CD4-positive, alpha-beta T cell treated with Interleukin-6 for 4 hours (primary cell): ENCODE measurements at regions not wholly inside any gene's neighbourhood (a gene's known extent, or its start where the extent isn't known, plus 50 kb on each side); places are given as distances from the start of the nearest gene placed in this dataset.

ENCODE experiments used
- DNase-seq: peaks from one replicate; pipeline ENCODE4 v3.0.0-alpha.2; 2020; ENCODE audit warnings: mixed read lengths

DNA sequence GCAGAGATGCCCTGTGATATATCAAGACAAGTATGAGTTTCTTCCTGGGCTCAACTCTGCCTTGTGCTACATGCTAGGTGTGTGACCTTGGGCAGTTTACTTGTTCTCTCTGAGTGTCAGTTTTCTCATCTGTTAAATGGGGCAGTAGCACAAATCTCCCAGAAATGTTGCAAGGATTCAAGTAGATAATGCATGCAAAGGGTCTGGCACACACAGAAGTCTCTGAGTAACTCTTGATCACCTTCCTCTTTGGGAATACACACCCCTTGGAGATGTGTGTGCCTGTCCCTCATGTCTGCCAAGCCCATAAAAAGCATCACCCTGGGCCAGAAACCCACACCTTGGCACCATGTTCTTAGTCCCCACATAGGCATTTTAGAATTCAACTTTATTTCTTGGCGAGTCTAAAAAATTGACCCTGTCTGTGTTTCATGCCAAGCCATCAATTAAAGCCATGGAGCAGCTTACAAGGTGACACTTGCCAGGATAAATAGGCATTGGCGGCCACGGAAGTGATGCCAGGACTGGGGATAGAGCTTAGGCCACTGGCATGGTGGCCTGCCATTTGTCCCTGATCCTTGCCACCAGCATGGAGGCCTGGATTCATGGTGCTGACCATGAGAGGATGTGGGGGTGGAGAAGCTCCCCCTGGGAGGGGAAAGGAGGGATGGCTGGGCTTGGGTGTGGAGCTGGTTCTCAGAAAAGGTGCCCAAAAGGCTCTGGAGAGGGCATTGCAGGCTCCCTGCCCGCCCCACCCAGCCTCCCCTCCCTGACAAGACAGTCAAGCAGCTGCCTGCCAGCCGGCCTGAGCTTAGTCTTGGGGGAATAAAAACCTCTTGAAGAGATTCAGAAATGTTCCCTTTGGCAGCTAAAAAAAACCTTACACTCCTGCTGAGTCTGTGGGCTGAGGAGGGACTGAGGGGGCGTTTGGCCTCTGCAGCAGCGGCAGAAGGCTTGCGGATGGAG lies 118.0 kb upstream of the IPO9 start:
- no peak for DNase-seq

- no peak for DNase-seq
These were observed 117.1 kb upstream of the IPO9 start for GRCh38 chr1:201711811-201712210.

- no peak for DNase-seq
These were observed 116.4 kb upstream of the IPO9 start for GRCh38 chr1:201712387-201713085.

DNA sequence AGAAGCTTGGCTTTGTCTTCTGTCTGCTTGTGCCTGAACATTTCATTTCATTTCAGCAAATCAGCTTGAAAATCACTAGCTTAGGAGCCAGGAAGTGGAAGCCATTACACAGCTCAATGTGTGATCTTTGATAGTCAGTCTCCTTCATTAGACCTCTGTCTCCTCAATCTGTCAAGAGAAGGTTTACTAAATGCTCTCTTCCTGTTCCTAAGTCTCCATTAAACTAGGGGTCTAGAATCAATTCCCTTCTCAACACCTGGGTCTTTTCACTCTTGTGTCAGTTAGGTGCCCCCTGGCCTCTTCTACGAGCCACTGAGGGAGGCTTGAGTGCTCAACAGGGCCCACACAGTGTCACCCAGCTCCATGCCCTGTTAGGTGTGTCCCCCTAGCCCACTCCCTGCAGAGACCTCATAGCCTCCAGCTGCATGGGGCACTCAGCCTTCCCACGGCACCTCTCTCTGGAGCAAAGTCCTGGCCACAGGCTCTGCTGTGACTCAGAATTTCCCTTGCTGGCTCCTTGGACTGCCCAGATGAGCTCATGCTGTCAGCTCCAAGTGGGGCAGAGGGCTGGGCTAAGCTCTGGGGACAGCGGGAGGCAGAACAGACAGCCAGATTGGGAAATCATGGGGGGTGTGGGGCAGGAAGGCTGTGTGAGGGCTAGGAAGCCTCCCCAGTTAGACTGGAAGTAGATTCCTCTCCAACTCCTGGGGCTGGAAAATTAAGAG lies 115.7 kb upstream of the IPO9 start:
- DNase-seq: no peak

- no peak for DNase-seq
These were observed 114.2 kb upstream of the IPO9 start for GRCh38 chr1:201714542-201715329.

DNA sequence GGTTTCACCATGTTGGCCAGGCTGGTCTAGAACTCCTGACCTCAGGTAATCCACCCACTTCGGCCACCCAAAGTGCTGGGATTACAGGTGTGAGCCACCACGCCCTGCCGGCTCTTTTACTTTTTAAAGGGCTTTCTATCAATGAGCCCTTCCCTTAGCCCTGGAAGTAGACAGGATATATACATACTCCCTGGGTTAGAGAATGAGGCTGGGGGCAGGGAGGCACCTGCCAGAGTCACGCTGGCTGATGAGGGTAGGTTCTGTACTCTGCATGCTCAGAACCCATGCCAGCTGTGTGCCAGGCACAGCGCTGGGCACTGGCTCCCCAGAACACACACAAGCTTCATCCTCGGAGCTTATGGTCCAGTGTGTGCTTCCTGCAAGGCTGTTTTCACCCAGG lies 113.6 kb upstream of the IPO9 start:
- no peak for DNase-seq

DNA sequence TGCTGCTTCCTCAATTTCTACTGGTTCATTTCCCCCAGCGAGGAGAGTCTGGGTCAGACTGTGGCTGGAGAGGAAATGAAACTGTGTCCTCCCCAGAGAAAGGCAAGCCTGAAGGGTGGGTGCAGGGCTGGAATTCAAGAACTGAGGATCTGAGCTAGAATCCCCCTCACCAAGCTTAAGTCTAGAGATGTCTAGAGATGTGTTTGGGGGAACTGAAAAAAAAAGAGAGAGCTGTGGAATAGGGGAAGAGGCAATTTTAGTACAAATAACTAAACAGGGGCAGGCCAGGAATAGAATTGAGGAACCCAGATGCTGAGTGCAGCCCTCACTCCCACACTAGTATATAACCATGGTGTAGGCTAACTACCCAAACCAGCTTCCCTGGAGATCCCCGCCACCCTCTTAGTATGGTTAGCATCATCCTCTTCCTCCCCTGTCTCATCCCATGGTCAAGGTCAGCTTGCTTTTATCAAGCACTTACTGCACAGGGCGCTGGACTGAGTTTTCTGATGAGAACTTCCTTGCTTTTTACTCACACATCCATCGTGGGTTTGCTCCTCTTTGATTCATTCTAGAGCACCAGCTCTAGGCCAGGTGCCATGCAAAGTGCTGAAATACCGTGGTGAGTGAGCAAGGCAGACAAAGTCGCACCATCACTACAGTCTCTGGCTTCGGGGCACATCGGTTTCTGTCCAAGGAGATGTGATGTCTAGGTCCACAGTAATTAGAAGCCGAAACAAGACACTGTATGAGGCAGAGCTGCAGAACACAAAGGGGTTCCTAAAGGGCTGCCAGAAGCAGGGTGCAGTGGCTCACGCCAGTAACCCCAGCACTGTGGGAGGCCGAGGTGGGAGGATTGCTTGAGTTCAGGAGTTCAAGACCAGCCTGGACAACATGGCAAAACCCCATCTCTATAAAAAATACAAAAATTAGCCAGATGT lies 112.9 kb upstream of the IPO9 start:
- no peak for DNase-seq

DNA sequence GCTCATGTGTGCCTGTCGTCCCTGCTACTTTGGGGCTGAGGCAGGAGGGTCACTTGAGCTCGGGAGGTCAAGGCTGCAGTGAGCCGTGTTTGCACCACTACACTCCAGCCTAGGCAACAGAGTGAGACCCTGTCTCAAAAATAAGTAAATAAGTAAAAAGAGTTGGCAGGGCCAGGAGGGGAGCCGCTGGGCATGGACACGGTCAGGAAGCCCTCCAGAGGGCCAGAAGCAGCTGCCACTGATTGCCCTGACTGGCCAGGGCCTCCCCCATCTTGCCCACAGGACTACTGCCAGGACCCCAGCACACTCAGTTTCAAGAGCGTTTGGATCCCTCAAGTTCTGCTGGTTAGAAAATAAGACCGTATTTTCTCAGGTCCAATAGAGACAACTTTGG lies 112.2 kb upstream of the IPO9 start:
- DNase-seq: no peak

DNA sequence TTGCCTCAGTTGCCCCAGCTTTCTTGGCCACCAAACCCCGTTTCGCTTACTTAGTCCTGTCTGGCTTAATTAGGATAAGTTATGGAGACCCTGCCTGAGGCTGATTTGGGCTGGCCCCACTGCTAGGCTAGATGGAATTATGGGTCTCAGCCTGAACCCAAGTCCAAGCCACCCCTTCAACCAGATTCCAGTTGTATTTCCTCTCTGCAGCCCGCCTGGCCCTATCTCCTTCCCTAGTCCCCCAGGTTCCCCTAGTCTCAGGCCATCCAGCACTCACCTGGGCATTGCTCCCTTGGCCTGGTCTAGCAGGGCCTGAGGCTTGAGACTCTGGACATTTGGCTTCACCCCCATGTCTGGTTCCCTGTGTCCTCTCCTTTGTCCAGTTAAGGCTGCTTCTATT lies 111.7 kb upstream of the IPO9 start:
- DNase-seq: no peak

DNA sequence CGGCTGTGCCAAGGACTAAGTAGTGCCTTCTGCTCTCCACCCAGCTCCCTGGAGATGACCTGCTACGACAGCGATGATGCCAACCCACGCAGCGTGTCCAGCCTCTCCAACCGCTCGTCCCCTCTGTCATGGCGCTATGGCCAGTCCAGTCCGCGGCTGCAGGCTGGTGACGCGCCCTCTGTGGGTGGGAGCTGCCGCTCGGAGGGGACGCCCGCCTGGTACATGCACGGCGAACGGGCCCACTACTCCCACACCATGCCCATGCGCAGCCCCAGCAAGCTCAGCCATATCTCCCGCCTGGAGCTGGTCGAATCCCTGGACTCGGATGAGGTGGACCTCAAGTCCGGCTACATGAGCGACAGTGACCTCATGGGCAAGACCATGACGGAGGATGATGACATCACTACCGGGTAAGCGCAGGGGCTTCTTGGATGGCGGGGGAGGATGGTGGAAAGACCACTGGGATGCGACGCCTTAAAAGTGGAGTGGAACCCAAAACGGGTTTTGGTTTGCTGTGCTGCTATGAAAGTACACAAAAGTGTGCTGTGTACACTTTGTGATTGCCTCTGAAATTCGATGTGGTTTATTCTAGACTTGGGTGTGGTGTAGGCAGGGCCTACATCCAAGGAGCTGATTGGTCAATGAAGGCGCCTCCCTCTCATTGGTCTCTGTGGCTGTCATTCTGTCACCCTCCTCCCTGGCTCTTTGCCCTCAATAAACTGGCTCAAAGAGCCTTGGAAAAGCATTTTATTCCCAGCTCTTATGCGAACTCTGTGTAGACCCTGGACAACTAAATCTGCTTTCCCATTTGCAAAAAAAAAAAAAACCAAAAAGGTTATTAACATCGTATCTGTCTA lies 110.4 kb upstream of the IPO9 start:
- no peak for DNase-seq

- DNase-seq: no peak
These were observed 109.0 kb upstream of the IPO9 start for GRCh38 chr1:201719812-201720521.

DNA sequence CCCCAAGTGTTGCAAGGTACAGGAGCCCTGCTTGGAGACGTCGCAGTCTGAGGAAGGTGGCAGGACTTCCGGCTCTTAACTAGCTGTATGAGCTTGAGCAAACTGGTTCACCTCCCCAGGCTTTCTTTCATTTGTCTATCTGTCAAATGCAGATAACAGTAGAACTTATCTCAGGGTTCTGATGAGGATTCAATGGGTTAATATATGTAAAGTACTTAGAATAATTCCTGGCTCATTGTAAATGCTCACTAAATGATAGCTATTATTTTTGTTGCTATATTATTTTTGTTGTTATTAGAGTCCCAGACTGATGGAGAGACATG lies 108.5 kb upstream of the IPO9 start:
- no peak for DNase-seq

GRCh38 chr1:201721082-201722049 lies 107.6 kb upstream of the IPO9 start:
- no peak for DNase-seq

DNA sequence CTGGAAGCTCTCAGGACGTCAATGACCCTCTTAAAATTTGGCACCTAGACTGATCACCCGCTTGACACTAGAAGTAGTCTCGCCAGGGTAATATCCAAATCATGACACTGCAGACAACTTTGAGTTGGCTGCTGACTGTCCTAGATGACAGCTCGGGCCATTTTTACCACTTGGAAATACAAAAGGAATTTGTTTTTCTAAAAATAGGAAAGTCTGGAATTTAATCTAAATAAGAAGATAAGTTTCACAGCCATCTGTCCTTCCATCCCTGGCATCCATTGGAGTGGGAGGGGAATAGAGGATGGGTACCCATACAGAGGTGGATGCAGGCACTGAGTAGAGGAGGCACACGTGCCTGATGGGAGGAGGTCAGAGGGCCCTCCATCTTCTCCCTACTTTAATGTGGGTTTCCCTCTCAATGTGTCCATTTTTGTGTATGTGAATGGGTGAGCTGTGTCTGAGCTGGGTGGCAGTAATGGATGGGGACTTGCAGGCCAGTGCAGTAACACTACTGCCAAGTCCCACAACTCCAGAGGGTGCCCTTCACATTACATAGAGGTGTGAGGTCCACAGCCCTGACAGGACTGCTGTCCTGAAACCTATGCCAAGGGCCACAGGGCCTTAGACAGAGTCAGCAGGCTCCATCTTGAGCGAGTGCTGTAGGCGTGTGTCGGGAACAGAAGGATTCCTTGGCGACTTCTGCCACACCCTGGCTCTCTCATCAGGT lies 104.8 kb upstream of the IPO9 start:
- no peak for DNase-seq

- no peak for DNase-seq
These were observed 104.2 kb upstream of the IPO9 start for GRCh38 chr1:201724766-201725118.

DNA sequence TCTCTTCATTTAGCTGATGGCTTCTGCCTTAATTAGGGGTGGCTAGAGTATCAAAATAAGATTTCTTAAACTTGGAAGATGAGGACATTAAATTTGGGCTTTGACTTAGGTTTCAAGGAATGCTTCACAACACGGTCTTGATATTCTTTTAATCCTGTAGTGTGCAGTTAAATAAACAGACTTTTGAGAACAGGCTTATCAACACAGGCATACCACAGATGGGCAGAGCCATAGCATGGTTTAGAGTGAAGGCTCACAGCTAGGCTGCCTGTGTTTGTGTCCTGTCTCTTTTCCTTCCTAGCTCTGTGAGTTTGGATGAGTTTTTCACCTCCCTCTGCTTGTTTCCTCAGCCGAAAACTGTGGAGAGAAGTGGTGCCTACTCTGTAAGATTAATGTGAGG lies 102.3 kb upstream of the IPO9 start:
- no peak for DNase-seq

DNA sequence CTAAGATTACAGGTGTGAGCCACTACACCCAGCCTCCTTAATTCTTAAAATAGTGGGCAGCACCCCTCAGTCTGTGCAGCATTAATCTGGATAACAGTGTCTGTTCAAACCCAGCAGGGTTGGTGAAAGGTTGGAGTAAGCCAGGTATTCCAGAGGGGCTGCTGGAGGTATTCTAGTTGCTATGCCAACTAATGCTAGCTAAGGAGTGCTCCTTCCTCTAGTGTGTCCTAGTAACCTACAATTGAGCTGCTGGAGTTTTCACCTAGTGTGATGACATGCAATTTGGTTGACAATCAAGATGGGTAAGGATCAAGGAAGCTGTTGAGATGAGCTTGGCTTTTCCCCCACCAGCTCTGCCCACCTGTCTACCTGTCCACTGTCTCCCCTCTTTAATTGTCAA lies 100.2 kb upstream of the IPO9 start:
- DNase-seq: no peak

- DNase-seq: no peak
These were observed 98.9 kb upstream of the IPO9 start for GRCh38 chr1:201729973-201730608.
